NCI-H2029 treated with DMSO at 0.1 percent for 48 hours (cell line): ENCODE measurements at regions not wholly inside any gene's neighbourhood (a gene's known extent, or its start where the extent isn't known, plus 50 kb on each side); places are given as distances from the start of the nearest gene placed in this dataset.
"Not testable (repeated sequence)": the region's sequence is repeated elsewhere in the genome, so short reads cannot be mapped to it uniquely, and the experiment has no call there.

ENCODE experiments used
- DNase-seq: peaks from one replicate; lab custom pipeline; 2025; lab: John Stamatoyannopoulos, UW

GRCh38 chr6:22147921-22148776, 148.7 kb downstream of the PRL start:
- peak; percentile 97 for DNase-seq

DNA sequence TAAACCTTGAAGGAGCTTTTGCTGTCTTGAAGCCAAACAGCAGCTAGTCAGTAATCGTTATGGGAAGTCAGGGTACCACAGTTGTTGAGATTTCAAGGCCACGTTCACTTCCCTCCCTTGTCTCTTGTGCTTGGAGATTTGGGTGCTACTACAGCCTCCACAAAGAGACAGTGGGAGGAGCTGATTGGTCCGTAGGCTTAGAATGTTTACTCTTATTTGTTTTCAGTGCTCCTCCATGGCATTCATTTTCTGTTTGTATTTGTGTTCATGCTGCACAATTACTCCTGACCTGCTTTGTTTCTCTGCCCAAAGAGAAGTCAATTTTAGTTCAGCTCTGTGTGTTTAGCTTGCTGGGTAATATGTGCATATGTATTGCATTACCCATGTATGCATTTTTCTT, 147.7 kb downstream of the PRL start:
- peak; percentile 97 for DNase-seq

- peak; percentile 98 for DNase-seq
Measured at GRCh38 chr6:22149501-22150367, 147.1 kb downstream of the PRL start.

DNA sequence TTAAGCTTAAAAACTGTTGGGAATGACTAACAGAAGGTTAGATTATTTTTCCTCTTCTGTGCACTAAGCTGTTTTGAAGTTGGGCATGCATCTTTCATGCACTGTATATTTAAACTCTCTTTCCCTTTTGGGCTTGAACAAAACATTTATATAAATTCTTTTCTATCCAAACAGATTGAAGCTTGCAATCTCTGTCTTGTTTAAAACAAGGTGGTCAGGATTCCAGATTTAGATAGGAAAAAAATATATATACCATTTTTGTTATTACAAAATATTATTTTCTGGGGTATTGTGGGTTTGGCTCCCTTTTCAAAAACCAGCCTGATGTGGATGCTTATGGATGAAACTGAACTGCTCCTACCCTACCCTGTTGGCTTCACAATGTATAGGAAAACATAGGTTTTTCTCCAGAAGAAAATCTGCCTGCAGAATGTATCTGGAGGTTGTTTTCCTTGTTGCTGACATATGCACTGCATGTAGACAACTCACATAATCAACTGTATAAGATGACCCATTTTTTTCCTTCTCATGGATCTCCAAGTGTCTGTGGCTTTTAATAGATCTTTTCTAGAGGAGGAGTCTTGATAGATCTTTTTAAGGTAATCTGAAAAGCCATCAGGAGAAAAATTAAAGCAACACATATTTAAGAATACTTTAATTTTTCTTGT, 146.3 kb downstream of the PRL start:
- DNase-seq, result no peak

DNA sequence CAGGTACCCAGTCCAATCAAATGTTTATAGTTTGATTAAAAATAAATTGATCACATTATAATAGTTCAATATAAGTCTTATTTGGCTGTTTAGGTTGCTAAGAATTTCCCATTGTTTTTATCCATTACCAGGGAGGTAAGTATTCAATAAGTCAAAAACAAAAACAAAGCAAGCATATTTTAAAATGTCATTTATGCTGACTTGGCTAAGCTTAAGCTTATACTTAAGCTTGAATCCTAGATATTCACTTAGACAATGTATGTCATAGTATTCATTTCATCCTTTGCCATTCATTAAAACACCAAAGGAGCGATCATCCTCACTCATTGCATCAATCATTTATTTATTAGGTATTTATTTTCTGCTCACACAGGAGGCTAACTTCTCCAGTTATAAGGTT, 144.9 kb downstream of the PRL start:
- no peak for DNase-seq

- DNase-seq, result no peak
Measured at GRCh38 chr6:22152841-22153240, 144.0 kb downstream of the PRL start.

- no peak for DNase-seq
Measured at GRCh38 chr6:22153384-22154158, 143.3 kb downstream of the PRL start.

DNA sequence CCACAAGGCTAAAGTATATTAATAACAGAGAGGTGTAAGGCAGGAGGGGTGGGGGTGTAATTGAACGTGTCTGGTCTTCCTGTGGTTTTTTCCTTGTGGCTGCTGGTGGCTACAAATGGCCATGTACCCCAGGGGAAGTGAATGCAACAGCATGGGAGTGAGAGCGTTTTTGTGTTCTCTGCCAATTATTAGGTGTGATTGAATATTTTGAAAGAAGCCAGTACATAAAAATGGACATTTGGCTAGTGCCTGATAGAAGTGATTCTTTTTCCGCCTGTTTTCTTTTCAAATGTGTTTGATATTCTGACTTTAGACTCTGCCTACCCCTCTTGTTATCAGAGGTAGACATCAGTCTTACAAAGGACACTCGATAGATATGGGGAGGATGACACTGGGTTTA, 141.3 kb downstream of the PRL start:
- DNase-seq, result no peak

DNA sequence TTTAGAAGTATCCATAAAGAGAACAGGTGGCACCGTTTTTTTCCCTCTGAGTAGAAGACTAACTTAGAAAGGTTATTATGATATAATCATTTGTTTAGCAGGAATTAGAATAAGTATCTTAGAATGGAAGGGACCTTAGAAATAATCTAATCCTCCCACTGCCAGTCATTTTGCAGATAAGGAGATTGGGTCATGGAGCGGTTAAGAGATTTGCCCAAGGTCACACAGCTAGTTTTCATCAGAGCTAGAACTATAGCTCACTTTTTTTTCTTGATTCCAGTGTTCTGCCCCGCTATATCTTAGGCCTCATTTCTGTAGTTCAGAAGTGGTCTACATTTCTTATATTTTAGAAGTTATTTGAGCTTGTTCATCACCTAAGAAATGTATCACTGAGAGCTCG, 139.6 kb downstream of the PRL start:
- DNase-seq, result no peak

DNA sequence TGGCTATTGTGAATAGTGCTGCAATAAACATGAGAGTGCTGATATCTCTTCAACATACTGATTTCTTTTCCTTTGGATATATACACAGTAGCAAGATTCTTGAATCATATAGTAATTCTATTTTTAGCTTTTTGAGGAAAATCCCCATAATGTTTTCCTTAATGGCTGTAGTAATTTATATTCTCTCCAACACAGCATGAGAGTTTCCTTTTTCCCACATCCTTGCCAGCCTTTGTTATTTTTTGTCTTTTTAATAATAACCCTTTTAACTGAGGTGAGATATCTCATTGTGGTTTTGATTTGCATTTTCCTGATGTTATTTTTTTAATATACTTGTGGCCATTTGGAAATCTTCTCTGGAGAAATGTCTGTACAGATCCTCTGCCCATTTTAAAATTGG, 132.6 kb downstream of the PRL start:
- DNase-seq, result no peak

GRCh38 chr6:22171006-22171405, 125.8 kb downstream of the PRL start:
- DNase-seq, result not testable (repeated sequence)

GRCh38 chr6:22171885-22172284, 125.0 kb downstream of the PRL start:
- not testable (repeated sequence) for DNase-seq

- DNase-seq, result no peak
Measured at GRCh38 chr6:22173311-22173710, 123.5 kb downstream of the PRL start.

GRCh38 chr6:22180250-22180649, 116.6 kb downstream of the PRL start:
- not testable (repeated sequence) for DNase-seq

- no peak for DNase-seq
Measured at GRCh38 chr6:22184371-22184770, 112.5 kb downstream of the PRL start.

- no peak for DNase-seq
Measured at GRCh38 chr6:22189946-22190345, 106.9 kb downstream of the PRL start.

- no peak for DNase-seq
Measured at GRCh38 chr6:22194188-22194921, 102.5 kb downstream of the PRL start.

GRCh38 chr6:22199771-22200170, 97.1 kb downstream of the PRL start:
- no peak for DNase-seq

- no peak for DNase-seq
Measured at GRCh38 chr6:22204153-22204552, 92.7 kb downstream of the PRL start.

DNA sequence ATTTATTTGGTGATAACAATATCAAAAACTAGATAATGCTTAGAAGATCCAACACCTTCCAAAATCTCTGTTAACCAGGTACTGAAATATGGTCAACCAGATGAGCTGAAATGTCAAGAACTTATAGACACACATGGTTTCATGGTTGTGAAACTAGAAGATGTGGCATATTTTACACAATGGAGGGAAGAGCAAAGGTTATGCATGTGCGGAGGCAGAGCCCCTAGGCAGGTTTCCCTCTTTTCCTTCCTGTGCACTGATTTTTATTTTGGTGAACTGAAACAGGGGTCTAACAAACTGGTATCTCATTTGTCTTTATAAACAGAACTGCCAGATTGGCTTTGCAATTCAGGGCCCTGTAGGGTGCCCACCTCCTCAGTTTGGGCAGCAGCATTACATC, 91.6 kb downstream of the PRL start:
- DNase-seq, result no peak

DNA sequence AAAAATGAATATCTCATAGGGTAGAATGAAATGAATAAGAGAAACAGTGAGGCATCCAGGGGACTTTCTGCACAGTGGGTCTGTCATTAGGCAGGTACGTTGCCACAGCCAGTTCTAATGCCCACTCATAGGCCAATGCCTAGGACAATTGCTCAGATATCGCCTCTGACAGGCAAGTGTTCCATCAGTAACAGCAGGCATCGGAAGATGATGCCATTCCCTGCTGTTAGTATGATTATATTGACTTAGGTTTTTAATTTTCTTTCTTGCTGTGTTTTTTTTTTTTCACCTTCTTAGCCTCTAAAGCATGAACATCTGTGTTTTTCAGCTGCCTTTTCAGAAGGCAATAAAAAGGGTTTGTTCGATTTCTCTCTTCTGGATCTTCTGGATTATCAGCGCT, 90.7 kb downstream of the PRL start:
- DNase-seq, result no peak
